ENCODE measurements at regions not wholly inside any gene's neighbourhood (a gene's known extent, or its start where the extent isn't known, plus 50 kb on each side); places are given as distances from the start of the nearest gene placed in this dataset.

- no peak for TF ChIP-seq GATA2 (IDR thresholded peaks at IDR 0.05; ENCODE audit: low read depth, low read length)
- no peak for TF ChIP-seq GATA3 (IDR thresholded peaks at IDR 0.05; ENCODE audit: low read depth, low read length)
These were observed 58.2 kb upstream of the PAPPA start for GRCh38 chr9:116095403-116095802.

Measured in SH-SY5Y (cell line).